Neural cell (in vitro differentiated cells): ENCODE measurements at regions not wholly inside any gene's neighbourhood (a gene's known extent, or its start where the extent isn't known, plus 50 kb on each side); places are given as distances from the start of the nearest gene placed in this dataset.

Experiments used
- H2AFZ ChIP-seq: fragments of 200-600, 300-800 bp; sonication (generic), shearing (Covaris generic); 2 replicates; pipeline ENCODE4 v1.6.0; 2014; ENCODE audit warnings: low read depth, mild to moderate bottlenecking, antibody characterized with exemption, low read length, moderate library complexity
- H3F3A ChIP-seq: fragments of 200-600 bp; shearing (Covaris generic); 2 replicates; pipeline ENCODE4 v1.6.1; 2016; ENCODE audit warnings: mild to moderate bottlenecking, moderate library complexity, mixed read lengths, antibody characterized with exemption, low read length; ENCODE audit not compliant: insufficient read depth, poor library complexity, severe bottlenecking
- H3K27ac ChIP-seq: fragments of 200-600, 300-800 bp; sonication (generic), shearing (Covaris generic); 2 replicates; pipeline ENCODE4 v1.5.1; 2014; ENCODE audit warnings: mild to moderate bottlenecking, low read length, moderate library complexity
- H3K27me3 ChIP-seq: fragments of 300-800, 200-600 bp; sonication (generic), shearing (Covaris generic); 2 replicates; pipeline ENCODE4 v1.6.0; 2014; ENCODE audit warnings: mild to moderate bottlenecking, low read depth, low read length, moderate library complexity; ENCODE audit not compliant: insufficient read depth
- H3K36me3 ChIP-seq: fragments of 300-800, 200-600 bp; sonication (generic), shearing (Covaris generic); 2 replicates; pipeline ENCODE4 v1.5.1; 2014; ENCODE audit warnings: mild to moderate bottlenecking, antibody characterized with exemption, low read length, moderate library complexity; ENCODE audit not compliant: insufficient read depth
- H3K4me2 ChIP-seq: fragments of 300-800, 200-600 bp; sonication (generic), shearing (Covaris generic); 2 replicates; pipeline ENCODE4 v1.6.0; 2014; ENCODE audit warnings: mild to moderate bottlenecking, low read length
- H3K4me3 ChIP-seq: fragments of 300-800, 200-600 bp; sonication (generic), shearing (Covaris generic); 2 replicates; pipeline ENCODE4 v1.5.1; 2014; ENCODE audit warnings: mild to moderate bottlenecking, low read length, moderate library complexity
- H3K79me2 ChIP-seq: fragments of 200-600 bp; shearing (Covaris generic); replicated peaks from 2 replicates; pipeline ENCODE4 v1.6.0; 2014; ENCODE audit warnings: mild to moderate bottlenecking, low read length, moderate library complexity; ENCODE audit not compliant: insufficient read depth
- H3K9ac ChIP-seq: fragments of 300-800, 200-600 bp; sonication (generic), shearing (Covaris generic); 2 replicates; pipeline ENCODE4 v1.6.1; 2016; ENCODE audit warnings: mild to moderate bottlenecking, low read length, mixed read lengths
- H3K9me2 ChIP-seq: fragments of 200-600 bp; shearing (Covaris generic); 2 replicates; pipeline ENCODE4 v1.6.1; 2016; ENCODE audit warnings: mild to moderate bottlenecking, low read length, mixed read lengths; ENCODE audit not compliant: insufficient read depth
- H3K9me3 ChIP-seq: fragments of 200-600, 300-800 bp; sonication (generic), shearing (Covaris generic); 2 replicates; pipeline ENCODE4 v1.6.1; 2016; ENCODE audit warnings: mild to moderate bottlenecking, mixed run types, low read length, moderate library complexity, mixed read lengths
- H4K20me1 ChIP-seq: fragments of 200-600 bp; shearing (Covaris generic); 2 replicates; pipeline ENCODE4 v1.6.1; 2016; ENCODE audit warnings: mild to moderate bottlenecking, mixed run types; ENCODE audit not compliant: insufficient read depth
- EP300 ChIP-seq: fragments of 450-650 bp; conservative IDR thresholded peaks from 2 replicates; pipeline ENCODE4 v1.6.1; 2014; ENCODE audit warnings: antibody characterized with exemption, mild to moderate bottlenecking, moderate library complexity; ENCODE audit not compliant: poor library complexity, severe bottlenecking
- EZH2 ChIP-seq: fragments of 200-600, 300-800 bp; shearing (Covaris generic), sonication (generic); IDR thresholded peaks from 2 replicates; pipeline ENCODE4 v1.6.1; 2014; ENCODE audit warnings: antibody characterized with exemption, low read length, borderline replicate concordance, mild to moderate bottlenecking; ENCODE audit not compliant: insufficient read depth, poor library complexity, severe bottlenecking
- MXI1 ChIP-seq: fragments of 450-650 bp; conservative IDR thresholded peaks from 2 replicates; pipeline ENCODE4 v1.6.1; 2014; ENCODE audit warnings: antibody characterized with exemption, mild to moderate bottlenecking; ENCODE audit not compliant: poor library complexity, severe bottlenecking
- POLR2AphosphoS5 ChIP-seq: IDR thresholded peaks from 2 replicates; pipeline ENCODE4 v1.6.1; 2012
- RAD21 ChIP-seq: fragments of 450-650 bp; conservative IDR thresholded peaks from 2 replicates; pipeline ENCODE4 v1.6.1; 2014; ENCODE audit warnings: antibody characterized with exemption, mild to moderate bottlenecking, moderate library complexity
- SMC3 ChIP-seq: fragments of 450-650 bp; conservative IDR thresholded peaks from 2 replicates; pipeline ENCODE4 v1.6.1; 2014; ENCODE audit warnings: antibody characterized with exemption, mild to moderate bottlenecking, moderate library complexity; ENCODE audit not compliant: poor library complexity
- TAF1 ChIP-seq: IDR thresholded peaks from 2 replicates; pipeline ENCODE4 v1.6.1; 2012; ENCODE audit warnings: low read depth
- TF ChIP-seq, protein P1 (sequence below): IDR thresholded peaks from 2 replicates; pipeline ENCODE4 v1.6.1; 2012; ENCODE audit warnings: borderline replicate concordance
- TF ChIP-seq, protein P2 (sequence below): fragments of 450-650 bp; IDR thresholded peaks from 2 replicates; pipeline ENCODE4 v1.5.1; 2014; ENCODE audit warnings: antibody characterized with exemption, mild to moderate bottlenecking, moderate library complexity; ENCODE audit not compliant: poor library complexity, severe bottlenecking

GRCh38 chr6:154614641-154615040 lies 104.2 kb upstream of the CNKSR3 start:
- H3K79me2 ChIP-seq = no peaks in the 10 kb centered on the region
- no peaks in the 10 kb centered on the region for H3K27me3 ChIP-seq
- no peaks in the 10 kb centered on the region for H3F3A ChIP-seq
- TF ChIP-seq MXI1 (no peak), EP300 (no peak)
- TF ChIP-seq, protein P1, sequence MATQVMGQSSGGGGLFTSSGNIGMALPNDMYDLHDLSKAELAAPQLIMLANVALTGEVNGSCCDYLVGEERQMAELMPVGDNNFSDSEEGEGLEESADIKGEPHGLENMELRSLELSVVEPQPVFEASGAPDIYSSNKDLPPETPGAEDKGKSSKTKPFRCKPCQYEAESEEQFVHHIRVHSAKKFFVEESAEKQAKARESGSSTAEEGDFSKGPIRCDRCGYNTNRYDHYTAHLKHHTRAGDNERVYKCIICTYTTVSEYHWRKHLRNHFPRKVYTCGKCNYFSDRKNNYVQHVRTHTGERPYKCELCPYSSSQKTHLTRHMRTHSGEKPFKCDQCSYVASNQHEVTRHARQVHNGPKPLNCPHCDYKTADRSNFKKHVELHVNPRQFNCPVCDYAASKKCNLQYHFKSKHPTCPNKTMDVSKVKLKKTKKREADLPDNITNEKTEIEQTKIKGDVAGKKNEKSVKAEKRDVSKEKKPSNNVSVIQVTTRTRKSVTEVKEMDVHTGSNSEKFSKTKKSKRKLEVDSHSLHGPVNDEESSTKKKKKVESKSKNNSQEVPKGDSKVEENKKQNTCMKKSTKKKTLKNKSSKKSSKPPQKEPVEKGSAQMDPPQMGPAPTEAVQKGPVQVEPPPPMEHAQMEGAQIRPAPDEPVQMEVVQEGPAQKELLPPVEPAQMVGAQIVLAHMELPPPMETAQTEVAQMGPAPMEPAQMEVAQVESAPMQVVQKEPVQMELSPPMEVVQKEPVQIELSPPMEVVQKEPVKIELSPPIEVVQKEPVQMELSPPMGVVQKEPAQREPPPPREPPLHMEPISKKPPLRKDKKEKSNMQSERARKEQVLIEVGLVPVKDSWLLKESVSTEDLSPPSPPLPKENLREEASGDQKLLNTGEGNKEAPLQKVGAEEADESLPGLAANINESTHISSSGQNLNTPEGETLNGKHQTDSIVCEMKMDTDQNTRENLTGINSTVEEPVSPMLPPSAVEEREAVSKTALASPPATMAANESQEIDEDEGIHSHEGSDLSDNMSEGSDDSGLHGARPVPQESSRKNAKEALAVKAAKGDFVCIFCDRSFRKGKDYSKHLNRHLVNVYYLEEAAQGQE = no peak
- H3K36me3 ChIP-seq = no peaks in the 10 kb centered on the region
- no peak overlapping the region for H3K4me3 ChIP-seq
- no peaks in the 10 kb centered on the region for H3K9me2 ChIP-seq
- H3K4me2 ChIP-seq = no peak overlapping the region
- no peak overlapping the region for H3K27ac ChIP-seq
- no peak overlapping the region for H3K9ac ChIP-seq
- no peaks in the 10 kb centered on the region for H3K9me3 ChIP-seq
- no peak overlapping the region for H2AFZ ChIP-seq
- H4K20me1 ChIP-seq = no peaks in the 10 kb centered on the region

GRCh38 chr6:154615483-154616025 lies 105.1 kb upstream of the CNKSR3 start:
- Histone ChIP-seq H4K20me1 (no peaks in the 10 kb centered on the region), H3K9ac (no peak overlapping the region), H3K27me3 (no peaks in the 10 kb centered on the region), H2AFZ (no peak overlapping the region), H3K4me3 (no peak overlapping the region), H3K9me2 (no peaks in the 10 kb centered on the region), H3F3A (no peaks in the 10 kb centered on the region), H3K27ac (no peak overlapping the region), H3K36me3 (no peaks in the 10 kb centered on the region), H3K9me3 (no peaks in the 10 kb centered on the region), H3K79me2 (no peaks in the 10 kb centered on the region), H3K4me2 (no peak overlapping the region)
- no peak for TF ChIP-seq TAF1
- no peak for TF ChIP-seq SMC3
- no peak for TF ChIP-seq MXI1
- no peak for TF ChIP-seq EZH2
- no peak for TF ChIP-seq RAD21
- TF ChIP-seq EP300 = no peak
- TF ChIP-seq, protein P2, sequence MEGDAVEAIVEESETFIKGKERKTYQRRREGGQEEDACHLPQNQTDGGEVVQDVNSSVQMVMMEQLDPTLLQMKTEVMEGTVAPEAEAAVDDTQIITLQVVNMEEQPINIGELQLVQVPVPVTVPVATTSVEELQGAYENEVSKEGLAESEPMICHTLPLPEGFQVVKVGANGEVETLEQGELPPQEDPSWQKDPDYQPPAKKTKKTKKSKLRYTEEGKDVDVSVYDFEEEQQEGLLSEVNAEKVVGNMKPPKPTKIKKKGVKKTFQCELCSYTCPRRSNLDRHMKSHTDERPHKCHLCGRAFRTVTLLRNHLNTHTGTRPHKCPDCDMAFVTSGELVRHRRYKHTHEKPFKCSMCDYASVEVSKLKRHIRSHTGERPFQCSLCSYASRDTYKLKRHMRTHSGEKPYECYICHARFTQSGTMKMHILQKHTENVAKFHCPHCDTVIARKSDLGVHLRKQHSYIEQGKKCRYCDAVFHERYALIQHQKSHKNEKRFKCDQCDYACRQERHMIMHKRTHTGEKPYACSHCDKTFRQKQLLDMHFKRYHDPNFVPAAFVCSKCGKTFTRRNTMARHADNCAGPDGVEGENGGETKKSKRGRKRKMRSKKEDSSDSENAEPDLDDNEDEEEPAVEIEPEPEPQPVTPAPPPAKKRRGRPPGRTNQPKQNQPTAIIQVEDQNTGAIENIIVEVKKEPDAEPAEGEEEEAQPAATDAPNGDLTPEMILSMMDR = no peak
- TF ChIP-seq POLR2AphosphoS5 = no peak
- TF ChIP-seq, protein P1 = no peak
